Astrocyte (in vitro differentiated cells and primary cell): ENCODE measurements at regions not wholly inside any gene's neighbourhood (a gene's known extent, or its start where the extent isn't known, plus 50 kb on each side); places are given as distances from the start of the nearest gene placed in this dataset.

Experiments used
- DNase-seq: peaks from one replicate; pipeline ENCODE4 v3.0.0-alpha.2; 2010; ENCODE audit warnings: low read depth
- FAIRE-seq: peaks from 2 replicates; lab custom pipeline; 2011; peaks lifted over from hg19 to GRCh38; lab: Jason Lieb, UNC
- H2AFZ ChIP-seq: 2 replicates; pipeline ENCODE4 v1.6.0; 2012; ENCODE audit warnings: low read depth, low read length, inconsistent platforms
- H3K27ac ChIP-seq: 2 replicates; pipeline ENCODE4 v1.5.1; 2011; ENCODE audit warnings: low read depth, low read length, inconsistent platforms
- H3K27me3 ChIP-seq: 2 replicates; pipeline ENCODE4 v1.6.0; 2011; ENCODE audit warnings: low read length, inconsistent platforms; ENCODE audit not compliant: insufficient read depth
- H3K36me3 ChIP-seq: 2 replicates; pipeline ENCODE4 v1.5.1; 2011; ENCODE audit warnings: low read length, inconsistent platforms; ENCODE audit not compliant: insufficient read depth
- H3K4me1 ChIP-seq: 2 replicates; pipeline ENCODE4 v1.5.1; 2011; ENCODE audit warnings: low read length, inconsistent platforms; ENCODE audit not compliant: insufficient read depth
- H3K4me2 ChIP-seq: 2 replicates; pipeline ENCODE4 v1.6.0; 2012; ENCODE audit warnings: low read length, inconsistent platforms
- H3K4me3 ChIP-seq: 2 replicates; pipeline ENCODE4 v1.5.1; 2011; ENCODE audit warnings: low read depth, mild to moderate bottlenecking, low read length, inconsistent platforms; ENCODE audit not compliant: insufficient read depth
- H3K79me2 ChIP-seq: 2 replicates; pipeline ENCODE4 v1.6.0; 2012; ENCODE audit warnings: mild to moderate bottlenecking, low read length, inconsistent platforms; ENCODE audit not compliant: insufficient read depth
- H3K9ac ChIP-seq: 2 replicates; pipeline ENCODE4 v1.6.0; 2012; ENCODE audit warnings: mild to moderate bottlenecking, low read length, inconsistent platforms
- H3K9me3 ChIP-seq: 2 replicates; pipeline ENCODE4 v1.5.1; 2012; ENCODE audit warnings: low read depth, mild to moderate bottlenecking, low read length, inconsistent platforms; ENCODE audit not compliant: insufficient read depth
- H4K20me1 ChIP-seq: 2 replicates; pipeline ENCODE4 v1.6.0; 2012; ENCODE audit warnings: low read length, inconsistent platforms; ENCODE audit not compliant: insufficient read depth
- H3K27ac Mint-ChIP-seq: one replicate; pipeline ENCODE4 v1.8.0; 2021; ENCODE audit warnings: mild to moderate bottlenecking, mixed read lengths; ENCODE audit not compliant: unreplicated experiment
- H3K27me3 Mint-ChIP-seq: one replicate; pipeline ENCODE4 v1.8.0; 2021; ENCODE audit warnings: low read depth, mixed read lengths; ENCODE audit not compliant: unreplicated experiment
- H3K36me3 Mint-ChIP-seq: one replicate; pipeline ENCODE4 v1.8.0; 2021; ENCODE audit warnings: low read depth, mixed read lengths; ENCODE audit not compliant: unreplicated experiment
- H3K4me1 Mint-ChIP-seq: one replicate; pipeline ENCODE4 v1.8.0; 2021; ENCODE audit warnings: low read depth, mixed read lengths; ENCODE audit not compliant: unreplicated experiment
- H3K4me3 Mint-ChIP-seq: one replicate; pipeline ENCODE4 v1.8.0; 2021; ENCODE audit warnings: mild to moderate bottlenecking, moderate library complexity, mixed read lengths; ENCODE audit not compliant: unreplicated experiment
- H3K9me3 Mint-ChIP-seq: one replicate; pipeline ENCODE4 v1.8.0; 2021; ENCODE audit warnings: mild to moderate bottlenecking, mixed read lengths; ENCODE audit not compliant: unreplicated experiment
- EZH2 ChIP-seq: IDR thresholded peaks from 2 replicates; pipeline ENCODE4 v1.6.1; 2012; ENCODE audit warnings: mild to moderate bottlenecking, low read length, inconsistent platforms; ENCODE audit not compliant: insufficient read depth
- TF ChIP-seq, protein P1 (sequence below): IDR thresholded peaks from 2 replicates; pipeline ENCODE4 v1.5.1; 2011; ENCODE audit warnings: low read depth, mild to moderate bottlenecking, inconsistent platforms, low read length, moderate library complexity; ENCODE audit not compliant: insufficient read depth

DNA sequence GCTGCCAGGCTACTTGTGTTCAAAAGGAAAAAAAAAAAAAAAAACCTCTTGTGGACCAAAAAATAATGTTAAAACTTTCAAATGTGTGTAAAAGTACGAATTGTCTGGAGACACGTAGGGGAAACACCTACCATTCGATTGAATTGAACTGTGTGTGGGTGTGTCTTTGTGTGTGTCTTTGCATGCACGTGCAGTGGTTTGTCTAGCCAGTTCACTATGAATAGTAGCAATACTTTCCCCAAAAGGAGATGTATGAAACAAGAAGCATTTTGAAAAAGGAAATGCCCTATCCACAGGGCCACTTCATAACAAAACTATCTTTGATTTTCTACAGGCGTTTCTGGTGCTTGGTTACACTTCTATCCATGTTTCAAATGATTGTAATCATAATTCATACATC lies 186.8 kb downstream of the RPRM start:
- FAIRE-seq (no peak), DNase-seq (no peak)
- Histone ChIP-seq H4K20me1 (no peaks in the 10 kb centered on the region), H3K4me1 (no peaks in the 10 kb centered on the region), H3K4me2 (no peak overlapping the region), H2AFZ (no peak overlapping the region), H3K9ac (no peak overlapping the region), H3K4me3 (no peak overlapping the region), H3K79me2 (no peaks in the 10 kb centered on the region), H3K27me3 (no peaks in the 10 kb centered on the region), H3K9me3 (no peaks in the 10 kb centered on the region), H3K27ac (no peak overlapping the region), H3K36me3 (no peaks in the 10 kb centered on the region)
- Mint-ChIP-seq H3K36me3 (no peaks in the 10 kb centered on the region), H3K4me1 (no peaks in the 10 kb centered on the region), H3K27me3 (peaks cover 6% of the 10 kb centered on the region), H3K4me3 (no peak overlapping the region), H3K27ac (no peak overlapping the region), H3K9me3 (peaks cover 6% of the 10 kb centered on the region)
- TF ChIP-seq EZH2 = no peak
- TF ChIP-seq, protein P1, sequence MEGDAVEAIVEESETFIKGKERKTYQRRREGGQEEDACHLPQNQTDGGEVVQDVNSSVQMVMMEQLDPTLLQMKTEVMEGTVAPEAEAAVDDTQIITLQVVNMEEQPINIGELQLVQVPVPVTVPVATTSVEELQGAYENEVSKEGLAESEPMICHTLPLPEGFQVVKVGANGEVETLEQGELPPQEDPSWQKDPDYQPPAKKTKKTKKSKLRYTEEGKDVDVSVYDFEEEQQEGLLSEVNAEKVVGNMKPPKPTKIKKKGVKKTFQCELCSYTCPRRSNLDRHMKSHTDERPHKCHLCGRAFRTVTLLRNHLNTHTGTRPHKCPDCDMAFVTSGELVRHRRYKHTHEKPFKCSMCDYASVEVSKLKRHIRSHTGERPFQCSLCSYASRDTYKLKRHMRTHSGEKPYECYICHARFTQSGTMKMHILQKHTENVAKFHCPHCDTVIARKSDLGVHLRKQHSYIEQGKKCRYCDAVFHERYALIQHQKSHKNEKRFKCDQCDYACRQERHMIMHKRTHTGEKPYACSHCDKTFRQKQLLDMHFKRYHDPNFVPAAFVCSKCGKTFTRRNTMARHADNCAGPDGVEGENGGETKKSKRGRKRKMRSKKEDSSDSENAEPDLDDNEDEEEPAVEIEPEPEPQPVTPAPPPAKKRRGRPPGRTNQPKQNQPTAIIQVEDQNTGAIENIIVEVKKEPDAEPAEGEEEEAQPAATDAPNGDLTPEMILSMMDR = no peak

DNA sequence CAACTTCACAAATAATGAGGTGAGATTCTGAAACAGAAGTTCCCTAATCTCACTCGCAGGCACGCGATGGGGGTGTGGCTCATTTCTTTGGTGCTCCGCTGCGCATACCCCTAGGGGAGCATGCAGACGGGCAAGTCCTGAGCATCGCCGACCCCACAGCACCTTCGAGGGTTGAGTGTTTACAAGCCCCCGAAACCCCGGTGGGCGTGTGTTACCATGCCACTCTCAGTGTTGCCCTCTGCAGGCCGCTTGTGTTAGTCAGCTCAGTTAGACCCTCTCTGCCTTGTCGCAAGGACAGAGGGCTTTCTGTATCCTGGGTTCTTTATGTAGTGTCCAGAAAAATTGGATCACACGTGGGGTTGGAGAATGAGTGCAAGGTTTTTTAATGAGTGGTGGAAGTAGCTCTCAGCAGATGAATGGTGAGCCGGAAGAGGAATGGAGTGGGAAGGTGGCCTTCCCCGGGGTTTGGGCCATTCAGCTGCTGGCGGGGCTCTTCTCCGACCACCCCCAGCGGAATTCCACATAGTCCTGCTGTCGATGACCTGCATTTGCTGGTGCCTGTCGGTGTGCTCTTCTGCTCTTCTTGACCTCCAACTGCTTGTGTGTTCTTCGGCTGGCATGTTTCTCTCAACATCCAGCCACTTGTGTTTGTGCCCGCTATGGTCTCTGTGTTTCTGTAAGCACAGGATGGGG lies 191.3 kb downstream of the RPRM start:
- Mint-ChIP-seq H3K9me3 (peaks cover 17% of the 10 kb centered on the region), H3K4me3 (no peak overlapping the region)
- H3K4me2 ChIP-seq = no peak overlapping the region

More for the DNA sequence above, 191.3 kb downstream of the RPRM start:
- H3K27me3 ChIP-seq = no peaks in the 10 kb centered on the region
- Mint-ChIP-seq H3K36me3 (no peaks in the 10 kb centered on the region), H3K27ac (no peak overlapping the region), H3K4me1 (no peaks in the 10 kb centered on the region), H3K27me3 (no peaks in the 10 kb centered on the region)
- H3K4me3 ChIP-seq = no peak overlapping the region
- FAIRE-seq (no peak), DNase-seq (no peak)
- H4K20me1 ChIP-seq = no peaks in the 10 kb centered on the region
- TF ChIP-seq, protein P1 = no peak
- TF ChIP-seq EZH2 = no peak
- peaks cover 3% of the 10 kb centered on the region for H3K9me3 ChIP-seq
- no peak overlapping the region for H2AFZ ChIP-seq
- H3K9ac ChIP-seq = no peak overlapping the region
- no peaks in the 10 kb centered on the region for H3K79me2 ChIP-seq
- H3K27ac ChIP-seq = no peak overlapping the region
- H3K36me3 ChIP-seq = no peaks in the 10 kb centered on the region
- H3K4me1 ChIP-seq = no peaks in the 10 kb centered on the region
